ENCODE measurements at regions not wholly inside any gene's neighbourhood (a gene's known extent, or its start where the extent isn't known, plus 50 kb on each side); places are given as distances from the start of the nearest gene placed in this dataset.

GRCh38 chr17:54841656-54842055, 59.0 kb upstream of the TOM1L1 start:
- Mint-ChIP-seq H3K36me3 (ENCODE audit: low read depth) (no peaks in the 10 kb centered on the region), H3K27me3 (ENCODE audit: low read depth) (no peaks in the 10 kb centered on the region), H3K4me1 (no peaks in the 10 kb centered on the region), H3K27ac (no peak overlapping the region), H3K9me3 (no peaks in the 10 kb centered on the region), H3K4me3 (no peak overlapping the region)
- TF ChIP-seq CTCF (IDR thresholded peaks at IDR 0.05; ENCODE audit: unreplicated experiment in 3 of 3) = no peak

- Mint-ChIP-seq H3K4me1 (no peaks in the 10 kb centered on the region), H3K36me3 (ENCODE audit: low read depth) (no peaks in the 10 kb centered on the region), H3K27ac (no peak overlapping the region), H3K27me3 (ENCODE audit: low read depth) (no peaks in the 10 kb centered on the region), H3K9me3 (no peaks in the 10 kb centered on the region), H3K4me3 (no peak overlapping the region)
- TF ChIP-seq CTCF (IDR thresholded peaks at IDR 0.05; ENCODE audit: unreplicated experiment in 3 of 3) = no peak
Observed at GRCh38 chr17:54844233-54844632, 56.4 kb upstream of the TOM1L1 start.

- H3K36me3 Mint-ChIP-seq (ENCODE audit: low read depth) = no peaks in the 10 kb centered on the region
- H3K4me1 Mint-ChIP-seq = no peaks in the 10 kb centered on the region
- H3K27me3 Mint-ChIP-seq (ENCODE audit: low read depth) = no peaks in the 10 kb centered on the region
- no peak overlapping the region for H3K27ac Mint-ChIP-seq
- H3K9me3 Mint-ChIP-seq = no peaks in the 10 kb centered on the region
- H3K4me3 Mint-ChIP-seq = no peak overlapping the region
- TF ChIP-seq CTCF (IDR thresholded peaks at IDR 0.05; ENCODE audit: unreplicated experiment in 3 of 3) = no peak
Observed at GRCh38 chr17:54848368-54848987, 52.2 kb upstream of the TOM1L1 start.

- Mint-ChIP-seq H3K4me1 (no peaks in the 10 kb centered on the region), H3K36me3 (ENCODE audit: low read depth) (no peaks in the 10 kb centered on the region), H3K27ac (no peak overlapping the region), H3K9me3 (no peaks in the 10 kb centered on the region), H3K27me3 (ENCODE audit: low read depth) (no peaks in the 10 kb centered on the region), H3K4me3 (no peak overlapping the region)
- TF ChIP-seq CTCF (IDR thresholded peaks at IDR 0.05; ENCODE audit: unreplicated experiment in 3 of 3) = no peak
Observed at GRCh38 chr17:54849660-54850059, 51.0 kb upstream of the TOM1L1 start.
